GM06990 (cell line): ENCODE measurements at regions not wholly inside any gene's neighbourhood (a gene's known extent, or its start where the extent isn't known, plus 50 kb on each side); places are given as distances from the start of the nearest gene placed in this dataset.

Experiments
- DNase-seq: peaks from one replicate; pipeline ENCODE4 v3.0.0-alpha.2; 2011; ENCODE audit not compliant: insufficient read length; ENCODE audit errors: extremely low read depth
- H3K27me3 ChIP-seq: replicated peaks from 2 replicates; pipeline ENCODE4 v1.6.0; 2011; ENCODE audit warnings: low read length; ENCODE audit not compliant: control insufficient read depth, insufficient read depth
- H3K36me3 ChIP-seq: 2 replicates; pipeline ENCODE4 v1.5.1; 2011; ENCODE audit warnings: low read length; ENCODE audit not compliant: control insufficient read depth, insufficient read depth
- H3K4me3 ChIP-seq: replicated peaks from 2 replicates; pipeline ENCODE4 v1.5.1; 2011; ENCODE audit warnings: low read depth, mild to moderate bottlenecking, control low read depth, low read length
- TF ChIP-seq, protein P1 (sequence below): IDR thresholded peaks from 2 replicates; pipeline ENCODE4 v1.5.1; 2011; ENCODE audit warnings: low read length, control low read depth, mild to moderate bottlenecking, inconsistent platforms; ENCODE audit not compliant: insufficient read depth, poor library complexity, severe bottlenecking

DNA sequence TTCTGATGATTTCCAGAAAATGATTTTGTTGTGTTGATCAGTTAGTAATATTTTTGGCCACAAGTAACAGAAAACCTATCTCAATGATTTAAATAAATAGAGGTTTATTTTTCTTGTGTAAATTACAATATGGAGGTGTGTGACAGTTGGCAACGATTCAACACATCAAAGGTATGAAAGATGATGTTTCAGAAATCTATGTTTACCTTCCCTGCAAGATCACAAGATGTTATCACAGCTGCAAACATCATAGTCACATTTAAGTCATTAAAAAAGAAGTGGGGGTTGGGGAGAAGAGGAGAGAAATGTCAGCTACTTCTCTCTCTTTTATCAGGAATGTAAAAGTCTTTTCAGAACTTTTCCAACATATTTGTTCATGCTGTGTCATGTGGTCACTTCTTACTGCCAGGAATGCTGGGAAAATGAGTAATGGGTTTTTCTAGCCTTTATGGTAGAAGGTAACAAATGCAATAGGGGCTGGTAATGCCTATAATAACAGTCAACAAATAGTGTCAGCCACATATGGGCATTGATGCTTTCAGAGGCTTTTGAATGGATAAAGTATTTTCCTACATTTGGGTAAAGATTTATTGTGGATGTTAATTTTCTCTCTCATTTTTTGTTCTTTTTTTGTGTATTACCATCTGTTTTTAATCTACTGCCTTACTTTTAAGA is 742.7 kb downstream of the TLE1 start:
- DNase-seq = no peak
- Histone ChIP-seq H3K36me3 (no peaks in the 10 kb centered on the region), H3K27me3 (no peaks in the 10 kb centered on the region), H3K4me3 (no peak overlapping the region)
- TF ChIP-seq, protein P1, sequence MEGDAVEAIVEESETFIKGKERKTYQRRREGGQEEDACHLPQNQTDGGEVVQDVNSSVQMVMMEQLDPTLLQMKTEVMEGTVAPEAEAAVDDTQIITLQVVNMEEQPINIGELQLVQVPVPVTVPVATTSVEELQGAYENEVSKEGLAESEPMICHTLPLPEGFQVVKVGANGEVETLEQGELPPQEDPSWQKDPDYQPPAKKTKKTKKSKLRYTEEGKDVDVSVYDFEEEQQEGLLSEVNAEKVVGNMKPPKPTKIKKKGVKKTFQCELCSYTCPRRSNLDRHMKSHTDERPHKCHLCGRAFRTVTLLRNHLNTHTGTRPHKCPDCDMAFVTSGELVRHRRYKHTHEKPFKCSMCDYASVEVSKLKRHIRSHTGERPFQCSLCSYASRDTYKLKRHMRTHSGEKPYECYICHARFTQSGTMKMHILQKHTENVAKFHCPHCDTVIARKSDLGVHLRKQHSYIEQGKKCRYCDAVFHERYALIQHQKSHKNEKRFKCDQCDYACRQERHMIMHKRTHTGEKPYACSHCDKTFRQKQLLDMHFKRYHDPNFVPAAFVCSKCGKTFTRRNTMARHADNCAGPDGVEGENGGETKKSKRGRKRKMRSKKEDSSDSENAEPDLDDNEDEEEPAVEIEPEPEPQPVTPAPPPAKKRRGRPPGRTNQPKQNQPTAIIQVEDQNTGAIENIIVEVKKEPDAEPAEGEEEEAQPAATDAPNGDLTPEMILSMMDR = no peak

DNA sequence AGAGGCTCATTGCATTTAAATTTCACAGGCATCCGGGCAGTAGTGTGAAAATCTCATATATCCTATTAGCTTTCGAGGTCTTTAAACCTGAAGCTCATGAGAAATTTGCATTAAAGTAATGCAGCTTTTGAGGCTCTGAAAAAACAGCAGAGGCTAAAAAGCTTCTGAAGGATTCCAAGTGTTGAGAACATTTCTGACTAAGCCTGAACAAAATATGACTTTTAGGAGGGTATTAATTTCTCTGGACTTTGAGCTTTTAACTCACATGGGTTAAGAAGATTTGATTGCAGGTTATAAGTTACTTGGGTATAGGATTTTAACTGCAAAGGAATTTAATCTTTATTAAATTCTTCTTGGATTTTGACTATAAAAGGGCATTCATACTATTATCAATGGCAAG is 743.9 kb downstream of the TLE1 start:
- H3K27me3 ChIP-seq = no peaks in the 10 kb centered on the region
- TF ChIP-seq, protein P1 = no peak
- H3K4me3 ChIP-seq = no peak overlapping the region
- DNase-seq = no peak
- no peaks in the 10 kb centered on the region for H3K36me3 ChIP-seq

DNA sequence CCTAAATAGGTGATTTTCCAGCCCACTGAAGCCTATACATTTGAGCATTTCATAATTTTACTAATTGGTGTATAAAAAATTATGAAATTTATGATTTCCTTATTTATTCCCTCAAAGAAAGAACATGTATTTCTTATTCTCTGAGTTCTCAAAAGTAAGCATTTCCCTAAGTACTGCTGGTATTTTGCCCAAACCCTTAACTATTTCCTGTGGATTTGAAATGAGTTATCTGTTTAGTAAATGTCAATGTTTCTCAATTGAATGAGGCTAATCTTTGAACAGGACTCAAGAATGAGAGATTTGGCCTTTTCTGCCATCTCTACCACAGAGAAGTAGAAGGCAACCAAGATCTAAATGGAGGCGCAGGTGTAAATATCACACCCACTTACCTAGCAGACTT is 751.7 kb downstream of the TLE1 start:
- no peak for DNase-seq
- no peaks in the 10 kb centered on the region for H3K36me3 ChIP-seq
- no peak overlapping the region for H3K4me3 ChIP-seq
- TF ChIP-seq, protein P1 = no peak
- no peaks in the 10 kb centered on the region for H3K27me3 ChIP-seq

DNA sequence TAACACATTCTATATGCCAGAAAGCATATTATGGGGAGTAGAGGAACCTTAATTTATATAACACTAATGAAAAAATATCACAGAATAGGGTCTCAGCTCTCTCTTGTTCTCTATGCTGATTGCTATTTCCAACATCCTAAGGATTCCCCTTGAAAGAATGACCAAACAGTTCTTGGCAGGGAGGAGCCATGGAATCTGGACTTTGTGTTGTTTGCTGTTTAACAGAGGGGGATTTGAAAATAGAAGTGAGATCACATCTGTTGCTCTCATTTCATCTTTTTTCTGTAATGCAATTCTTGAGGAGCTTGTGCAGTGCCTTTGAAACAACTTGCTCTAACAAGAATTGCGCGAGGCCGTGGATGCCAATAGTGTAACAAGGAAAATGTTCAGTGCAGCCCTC is 755.3 kb downstream of the TLE1 start:
- Histone ChIP-seq H3K36me3 (no peaks in the 10 kb centered on the region), H3K27me3 (no peaks in the 10 kb centered on the region), H3K4me3 (no peak overlapping the region)
- TF ChIP-seq, protein P1 = no peak
- DNase-seq = no peak

DNA sequence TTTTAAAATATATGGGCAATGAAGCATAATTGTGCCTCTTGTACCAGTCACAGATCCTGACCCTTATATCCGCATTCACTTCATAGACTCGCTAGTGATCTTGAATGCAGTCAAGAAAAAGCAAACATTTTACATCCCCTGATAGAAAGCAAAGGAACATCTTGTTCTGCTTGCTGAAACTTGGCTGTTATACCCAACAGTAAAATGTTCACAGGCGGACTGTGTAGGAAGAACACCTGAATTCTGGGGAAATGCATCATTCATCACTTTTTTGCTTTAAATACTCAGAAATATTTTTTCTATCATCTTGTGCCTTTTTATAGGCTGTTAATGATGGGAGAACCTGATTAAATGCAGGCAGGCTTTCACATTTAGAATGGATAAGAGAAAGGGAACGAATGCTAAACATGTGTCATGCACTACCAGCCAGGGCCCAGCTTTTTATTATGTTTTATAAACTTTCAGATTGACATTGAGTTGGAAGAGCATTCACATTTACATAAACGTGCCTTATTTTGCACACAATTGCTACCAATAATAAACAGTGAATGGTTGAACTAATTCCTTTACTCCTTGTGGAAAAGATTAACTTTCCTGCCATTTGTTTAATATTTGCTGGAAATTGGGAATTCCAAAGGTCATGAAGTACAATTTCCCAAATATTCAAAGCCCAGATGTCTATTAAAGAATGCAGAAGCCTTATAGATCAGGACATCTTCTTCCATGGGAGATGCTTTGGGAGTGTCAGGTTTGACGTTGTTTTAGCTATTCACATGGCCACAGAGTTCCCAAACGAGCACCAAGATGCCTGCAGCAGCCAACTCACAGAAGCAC is 756.2 kb downstream of the TLE1 start:
- no peak overlapping the region for H3K4me3 ChIP-seq
- H3K27me3 ChIP-seq = no peaks in the 10 kb centered on the region
- H3K36me3 ChIP-seq = no peaks in the 10 kb centered on the region
- TF ChIP-seq, protein P1 = no peak
- no peak for DNase-seq
